HEK293 (cell line): ENCODE measurements at regions not wholly inside any gene's neighbourhood (a gene's known extent, or its start where the extent isn't known, plus 50 kb on each side); places are given as distances from the start of the nearest gene placed in this dataset.

Source experiments
- CTCF ChIA-PET: fragments of 350-600 bp; formaldehyde crosslinking; extraction: SDS; loops from one replicate; lab custom pipeline; 2021; ENCODE audit warnings: antibody characterized with exemption; lab: Yijun Ruan, JAX
- POLR2A ChIA-PET: fragments of 300-600 bp; formaldehyde crosslinking; extraction: SDS; loops from one replicate; lab custom pipeline; 2020; ENCODE audit warnings: antibody characterized with exemption, inconsistent platforms; lab: Yijun Ruan, JAX
- H3K27ac ChIP-seq: fragments of 200-500 bp; sonication (Bioruptor generic); 2 replicates; pipeline ENCODE4 v1.5.1; 2014; ENCODE audit warnings: low read depth, low read length, control low read depth, inconsistent platforms; ENCODE audit errors: extremely low read depth
- H3K36me3 ChIP-seq, 2 experiments: fragments of 200-500 bp in 1 of 2; sonication (Bioruptor generic) in 1 of 2; 1 replicate in 1 of 2; 2 replicates in 1 of 2; pipeline ENCODE4 v1.5.1; 2014 to 2017; ENCODE audit warnings: inconsistent platforms in 2 of 2, low read length in 2 of 2; ENCODE audit not compliant: control insufficient read depth in 2 of 2, insufficient read depth in 1 of 2
- H3K4me1 ChIP-seq: fragments of 200-500 bp; sonication (Bioruptor generic); 2 replicates; pipeline ENCODE4 v1.5.1; 2014; ENCODE audit warnings: mild to moderate bottlenecking, low read length, inconsistent platforms; ENCODE audit not compliant: control insufficient read depth, insufficient read depth
- H3K4me3 ChIP-seq: 2 replicates; pipeline ENCODE4 v1.5.1; 2011; ENCODE audit warnings: low read depth, mild to moderate bottlenecking, control low read depth, low read length, moderate library complexity
- H3K9me3 ChIP-seq: fragments of 200-500 bp; sonication (Bioruptor generic); 2 replicates; pipeline ENCODE4 v1.5.1; 2014; ENCODE audit warnings: low read depth, low read length, inconsistent platforms; ENCODE audit not compliant: control insufficient read depth, insufficient read depth
- AEBP2 ChIP-seq: fragments of 450-650 bp; formaldehyde crosslinking; IDR thresholded peaks from 2 replicates; pipeline ENCODE4 v1.5.1; 2016; ENCODE audit warnings: missing biosample characterization, missing genetic modification characterization, borderline replicate concordance
- ATF2 ChIP-seq: fragments of 450-650 bp; formaldehyde crosslinking; IDR thresholded peaks from 2 replicates; pipeline ENCODE4 v1.5.1; 2016; ENCODE audit warnings: missing biosample characterization, missing genetic modification characterization, low read depth
- BCL11B ChIP-seq: fragments of 450-650 bp; formaldehyde crosslinking; IDR thresholded peaks from 2 replicates; pipeline ENCODE4 v1.5.1; 2016; ENCODE audit warnings: low read depth, missing biosample characterization, missing genetic modification characterization
- KLF8 ChIP-seq: fragments of 450-650 bp; formaldehyde crosslinking; IDR thresholded peaks from 2 replicates; pipeline ENCODE4 v1.5.1; 2016; ENCODE audit warnings: missing biosample characterization, missing genetic modification characterization
- PATZ1 ChIP-seq: fragments of 450-650 bp; formaldehyde crosslinking; IDR thresholded peaks from 2 replicates; pipeline ENCODE4 v1.5.1; 2016; ENCODE audit warnings: missing biosample characterization, missing genetic modification characterization
- PRDM4 ChIP-seq: fragments of 450-650 bp; formaldehyde crosslinking; IDR thresholded peaks from 2 replicates; pipeline ENCODE4 v1.5.1; 2017; ENCODE audit warnings: missing biosample characterization, missing genetic modification characterization
- PRDM6 ChIP-seq: fragments of 450-650 bp; formaldehyde crosslinking; IDR thresholded peaks from 2 replicates; pipeline ENCODE4 v1.5.1; 2017; ENCODE audit warnings: missing biosample characterization, missing genetic modification characterization
- SCRT1 ChIP-seq: fragments of 450-650 bp; formaldehyde crosslinking; IDR thresholded peaks from 2 replicates; pipeline ENCODE4 v1.5.1; 2016; ENCODE audit warnings: missing biosample characterization, missing genetic modification characterization, borderline replicate concordance
- YY1 ChIP-seq: fragments of 450-650 bp; formaldehyde crosslinking; IDR thresholded peaks from 2 replicates; pipeline ENCODE4 v1.5.1; 2018; ENCODE audit warnings: missing biosample characterization, missing genetic modification characterization
- YY2 ChIP-seq: fragments of 450-650 bp; formaldehyde crosslinking; IDR thresholded peaks from 2 replicates; pipeline ENCODE4 v1.5.1; 2016; ENCODE audit warnings: missing biosample characterization, missing genetic modification characterization
- ZBTB6 ChIP-seq: fragments of 450-650 bp; formaldehyde crosslinking; IDR thresholded peaks from 2 replicates; pipeline ENCODE4 v1.5.1; 2017; ENCODE audit warnings: missing biosample characterization, missing genetic modification characterization
- ZNF138 ChIP-seq: fragments of 450-650 bp; formaldehyde crosslinking; IDR thresholded peaks from 2 replicates; pipeline ENCODE4 v1.5.1; 2016; ENCODE audit warnings: missing biosample characterization, missing genetic modification characterization, borderline replicate concordance
- ZNF157 ChIP-seq: fragments of 450-650 bp; formaldehyde crosslinking; IDR thresholded peaks from 2 replicates; pipeline ENCODE4 v1.5.1; 2016; ENCODE audit warnings: missing biosample characterization, missing genetic modification characterization
- ZNF18 ChIP-seq: fragments of 450-650 bp; formaldehyde crosslinking; IDR thresholded peaks from 2 replicates; pipeline ENCODE4 v1.5.1; 2016; ENCODE audit warnings: missing biosample characterization, missing genetic modification characterization
- ZNF184 ChIP-seq: fragments of 450-650 bp; IDR thresholded peaks from 2 replicates; pipeline ENCODE4 v1.5.1; 2018; ENCODE audit warnings: missing biosample characterization, mild to moderate bottlenecking, missing genetic modification characterization
- ZNF341 ChIP-seq: fragments of 450-650 bp; formaldehyde crosslinking; IDR thresholded peaks from 2 replicates; pipeline ENCODE4; 2016; ENCODE audit warnings: low read depth, missing biosample characterization, missing genetic modification characterization
- ZNF391 ChIP-seq: fragments of 450-650 bp; formaldehyde crosslinking; IDR thresholded peaks from 2 replicates; pipeline ENCODE4 v1.5.1; 2016; ENCODE audit warnings: low read depth, missing biosample characterization, missing genetic modification characterization, borderline replicate concordance
- ZNF555 ChIP-seq: fragments of 450-650 bp; formaldehyde crosslinking; conservative IDR thresholded peaks from 2 replicates; pipeline ENCODE4 v1.5.1; 2017; ENCODE audit warnings: missing biosample characterization, mild to moderate bottlenecking, missing genetic modification characterization, inconsistent platforms
- ZNF677 ChIP-seq: fragments of 450-650 bp; IDR thresholded peaks from 2 replicates; pipeline ENCODE4 v1.5.0; 2018; ENCODE audit warnings: missing biosample characterization, mild to moderate bottlenecking, missing genetic modification characterization, moderate library complexity
- ZNF747 ChIP-seq: fragments of 450-650 bp; formaldehyde crosslinking; IDR thresholded peaks from 2 replicates; pipeline ENCODE4 v1.5.1; 2016; ENCODE audit warnings: missing biosample characterization, missing genetic modification characterization
- ZNF76 ChIP-seq: fragments of 450-650 bp; formaldehyde crosslinking; IDR thresholded peaks from 2 replicates; pipeline ENCODE4; 2016; ENCODE audit warnings: low read depth, missing biosample characterization, missing genetic modification characterization, borderline replicate concordance

- H3K9me3 ChIP-seq: no peaks in the 10 kb centered on the region
- no peak overlapping the region for H3K4me3 ChIP-seq
- no peak overlapping the region for H3K27ac ChIP-seq
- ChIA-PET CTCF (interaction anchor here (0.6 to 1.5 kb wide), 5 partner anchors 12 to 741 kb away, joined by 3 to 7 read pairs (median 4); no protein-coding TSS in a partner anchor), POLR2A (no interaction called here)
- no peak for TF ChIP-seq ZNF555 (tag by site-specific recombination)
- no peak for TF ChIP-seq PRDM6 (tag by site-specific recombination)
- 0 out of 2 replicates have a peak, but pooled peaks have one; percentile 16 for TF ChIP-seq YY2 (tag by site-specific recombination)
- no peak for TF ChIP-seq ZNF391
- H3K4me1 ChIP-seq: no peaks in the 10 kb centered on the region
- no peaks in the 10 kb centered on the region for H3K36me3 ChIP-seq
Measured at GRCh38 chr17:71304498-71305158, 816.2 kb upstream of the SOX9 start.

- no peak overlapping the region for H3K27ac ChIP-seq
- H3K4me1 ChIP-seq: no peaks in the 10 kb centered on the region
- ChIA-PET POLR2A (no interaction called here), CTCF (no interaction called here)
- no peaks in the 10 kb centered on the region for H3K36me3 ChIP-seq
- H3K9me3 ChIP-seq: no peaks in the 10 kb centered on the region
- no peak overlapping the region for H3K4me3 ChIP-seq
- no peak for TF ChIP-seq ZNF184
- no peak for TF ChIP-seq AEBP2
- TF ChIP-seq ZNF747: no peak
- no peak for TF ChIP-seq ZNF76 (tag by site-specific recombination)
- TF ChIP-seq PATZ1 (tag by site-specific recombination): no peak
- TF ChIP-seq PRDM4 (tag by site-specific recombination): no peak
- TF ChIP-seq ZNF677 (tag by site-specific recombination): no peak
- TF ChIP-seq KLF8 (tag by site-specific recombination): no peak
- no peak for TF ChIP-seq ATF2 (tag by site-specific recombination)
- TF ChIP-seq ZNF138 (tag by site-specific recombination): no peak
- no peak for TF ChIP-seq ZNF341
- TF ChIP-seq ZNF18 (tag by site-specific recombination): no peak
- no peak for TF ChIP-seq YY1 (tag by site-specific recombination)
- TF ChIP-seq YY2 (tag by site-specific recombination): no peak
- no peak for TF ChIP-seq ZNF157 (tag by site-specific recombination)
- no peak for TF ChIP-seq SCRT1 (tag by site-specific recombination)
- TF ChIP-seq ZBTB6 (tag by site-specific recombination): no peak
- TF ChIP-seq BCL11B: no peak
Measured at GRCh38 chr17:71313866-71314265, 807.0 kb upstream of the SOX9 start.
